ENCODE measurements at regions not wholly inside any gene's neighbourhood (a gene's known extent, or its start where the extent isn't known, plus 50 kb on each side); places are given as distances from the start of the nearest gene placed in this dataset.

GRCh38 chr6:11428895-11429294 is 108.7 kb upstream of the TMEM170B start (continued):
- TF ChIP-seq ZNF512B (CRISPR knock-in tag; IDR thresholded peaks at IDR 0.05; ENCODE audit: borderline replicate concordance), result no peak
- no peak for TF ChIP-seq ZC3H4 (CRISPR knock-in tag; IDR thresholded peaks at IDR 0.05; ENCODE audit: borderline replicate concordance)
- no peak for TF ChIP-seq ZFY (CRISPR knock-in tag; IDR thresholded peaks at IDR 0.05)
- no peak for TF ChIP-seq HNRNPH1 (optimal IDR thresholded peaks at IDR 0.05; ENCODE audit: low read depth, low read length)
- TF ChIP-seq ISX (CRISPR knock-in tag; conservative IDR thresholded peaks at IDR 0.05), result no peak
- no peak for TF ChIP-seq ZNF577 (CRISPR knock-in tag; IDR thresholded peaks at IDR 0.05; ENCODE audit: borderline replicate concordance, low read depth)
- TF ChIP-seq TCF7 (IDR thresholded peaks at IDR 0.05; ENCODE audit: low read depth), result no peak
- no peak for TF ChIP-seq ZNF317 (CRISPR knock-in tag; IDR thresholded peaks at IDR 0.05)
- TF ChIP-seq ELF1 (CRISPR knock-in tag; IDR thresholded peaks at IDR 0.05), result peak; percentile 55
- TF ChIP-seq ZNF512 (CRISPR knock-in tag; IDR thresholded peaks at IDR 0.05), result no peak
- TF ChIP-seq ZNF407 (CRISPR knock-in tag; IDR thresholded peaks at IDR 0.05; ENCODE audit: not compliant biosample characterization), result no peak
- no peak for TF ChIP-seq ZBTB38 (CRISPR knock-in tag; IDR thresholded peaks at IDR 0.05)
- peak; percentile 48; the same call in 1 of the 2 replicates for TF ChIP-seq TFE3 (CRISPR knock-in tag; IDR thresholded peaks at IDR 0.05)
- TF ChIP-seq ZNF430 (CRISPR knock-in tag; IDR thresholded peaks at IDR 0.05), result no peak
- no peak for TF ChIP-seq ZC3H13 (CRISPR knock-in tag; IDR thresholded peaks at IDR 0.05)
- TF ChIP-seq SALL1 (CRISPR knock-in tag; IDR thresholded peaks at IDR 0.05), result peak; percentile 66

All from HepG2 (cell line).